ENCODE measurements at regions not wholly inside any gene's neighbourhood (a gene's known extent, or its start where the extent isn't known, plus 50 kb on each side); places are given as distances from the start of the nearest gene placed in this dataset.

- ATAC-seq (no peak), DNase-seq (no peak)
- CTCF ChIA-PET, result no interaction called here
- no peak overlapping the region for H3K27ac Mint-ChIP-seq
- H3K4me1 Mint-ChIP-seq, result no peaks in the 10 kb centered on the region
- no peaks in the 10 kb centered on the region for H3K36me3 Mint-ChIP-seq
- H3K4me3 Mint-ChIP-seq, result no peak overlapping the region
- peaks cover 25% of the 10 kb centered on the region for H3K27me3 Mint-ChIP-seq
- H3K9me3 Mint-ChIP-seq (ENCODE audit: low read depth), result no peaks in the 10 kb centered on the region
These were observed 52.5 kb upstream of the STAM2 start for GRCh38 chr2:152227969-152228592.

- DNase-seq, result no peak
- no peak for ATAC-seq
- peaks cover 11% of the 10 kb centered on the region for H3K27me3 Mint-ChIP-seq
- H3K4me1 Mint-ChIP-seq, result no peaks in the 10 kb centered on the region
- no peak overlapping the region for H3K27ac Mint-ChIP-seq
- no peak overlapping the region for H3K4me3 Mint-ChIP-seq
- no peaks in the 10 kb centered on the region for H3K9me3 Mint-ChIP-seq (ENCODE audit: low read depth)
- CTCF ChIA-PET, result no interaction called here
- no peaks in the 10 kb centered on the region for H3K36me3 Mint-ChIP-seq
These were observed 55.9 kb upstream of the STAM2 start for GRCh38 chr2:152231446-152231845.

- Mint-ChIP-seq H3K4me3 (no peak overlapping the region), H3K4me1 (no peaks in the 10 kb centered on the region), H3K27me3 (no peaks in the 10 kb centered on the region), H3K9me3 (ENCODE audit: low read depth) (no peaks in the 10 kb centered on the region), H3K36me3 (no peaks in the 10 kb centered on the region), H3K27ac (no peak overlapping the region)
- DNase-seq (no peak), ATAC-seq (no peak)
- CTCF ChIA-PET, result no interaction called here
These were observed 58.7 kb upstream of the STAM2 start for GRCh38 chr2:152234277-152234676.

DNA sequence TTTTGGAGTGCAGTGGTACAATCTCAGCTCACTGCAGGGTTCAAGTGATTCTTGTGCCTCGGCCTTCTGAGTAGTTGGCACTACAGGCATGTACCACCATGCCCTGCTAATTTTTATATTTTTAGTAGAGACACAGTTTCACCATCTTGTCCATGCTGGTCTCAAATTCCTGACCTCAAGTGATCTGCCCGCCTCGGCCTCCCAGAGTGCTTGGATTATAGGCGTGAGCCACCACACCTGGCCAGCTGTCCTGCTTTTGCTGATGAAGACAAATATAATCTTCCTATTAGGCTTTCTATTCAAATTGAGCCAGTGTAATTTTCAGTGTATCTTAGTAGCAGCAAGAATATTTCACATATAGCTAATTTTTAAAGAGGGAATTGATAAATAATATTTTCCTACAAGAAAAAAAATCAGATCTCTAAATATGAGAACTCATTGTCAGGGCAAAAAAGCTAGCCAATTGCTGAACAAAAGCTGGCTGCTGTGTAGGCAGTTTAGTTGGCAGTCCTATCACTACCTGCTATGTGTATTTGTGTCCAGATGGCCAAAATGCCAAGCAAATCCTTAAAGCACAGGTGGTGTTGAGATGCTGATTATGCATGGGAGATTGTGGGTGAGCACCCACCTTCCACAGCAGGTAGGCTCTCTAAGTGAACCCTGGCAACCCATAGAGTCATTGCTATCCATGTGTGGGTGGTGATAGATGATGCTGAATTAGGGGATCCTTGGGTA lies 60.8 kb upstream of the STAM2 start:
- ATAC-seq, result no peak
- no peaks in the 10 kb centered on the region for H3K36me3 Mint-ChIP-seq
- CTCF ChIA-PET, result no interaction called here
- peaks cover 2% of the 10 kb centered on the region for H3K27me3 Mint-ChIP-seq
- no peaks in the 10 kb centered on the region for H3K4me1 Mint-ChIP-seq
- H3K9me3 Mint-ChIP-seq (ENCODE audit: low read depth), result peaks cover 3% of the 10 kb centered on the region
- DNase-seq, result no peak
- no peak overlapping the region for H3K4me3 Mint-ChIP-seq
- no peak overlapping the region for H3K27ac Mint-ChIP-seq

DNA sequence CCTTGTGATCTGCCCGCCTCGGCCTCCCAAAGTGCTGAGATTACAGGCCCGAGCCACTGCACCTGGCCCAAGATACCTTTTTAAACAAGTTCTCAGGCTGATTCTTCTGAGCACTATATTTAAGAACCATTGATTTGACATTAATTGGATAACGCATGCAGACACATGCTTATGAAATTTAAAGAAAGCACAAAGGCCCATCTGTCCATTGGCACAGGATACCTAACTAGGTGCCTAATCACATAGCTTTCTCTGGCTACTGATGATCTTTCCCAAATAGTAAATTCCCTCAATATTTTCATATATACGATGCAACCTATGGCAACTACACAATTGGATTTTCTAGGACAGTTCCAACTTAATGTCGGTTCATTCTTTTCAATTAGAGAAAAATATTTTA lies 62.5 kb upstream of the STAM2 start:
- peaks cover 5% of the 10 kb centered on the region for H3K27me3 Mint-ChIP-seq
- ATAC-seq, result no peak
- H3K4me1 Mint-ChIP-seq, result no peaks in the 10 kb centered on the region
- CTCF ChIA-PET, result no interaction called here
- no peak for DNase-seq
- H3K27ac Mint-ChIP-seq, result no peak overlapping the region
- no peak overlapping the region for H3K4me3 Mint-ChIP-seq
- H3K9me3 Mint-ChIP-seq (ENCODE audit: low read depth), result peaks cover 3% of the 10 kb centered on the region
- no peaks in the 10 kb centered on the region for H3K36me3 Mint-ChIP-seq

DNA sequence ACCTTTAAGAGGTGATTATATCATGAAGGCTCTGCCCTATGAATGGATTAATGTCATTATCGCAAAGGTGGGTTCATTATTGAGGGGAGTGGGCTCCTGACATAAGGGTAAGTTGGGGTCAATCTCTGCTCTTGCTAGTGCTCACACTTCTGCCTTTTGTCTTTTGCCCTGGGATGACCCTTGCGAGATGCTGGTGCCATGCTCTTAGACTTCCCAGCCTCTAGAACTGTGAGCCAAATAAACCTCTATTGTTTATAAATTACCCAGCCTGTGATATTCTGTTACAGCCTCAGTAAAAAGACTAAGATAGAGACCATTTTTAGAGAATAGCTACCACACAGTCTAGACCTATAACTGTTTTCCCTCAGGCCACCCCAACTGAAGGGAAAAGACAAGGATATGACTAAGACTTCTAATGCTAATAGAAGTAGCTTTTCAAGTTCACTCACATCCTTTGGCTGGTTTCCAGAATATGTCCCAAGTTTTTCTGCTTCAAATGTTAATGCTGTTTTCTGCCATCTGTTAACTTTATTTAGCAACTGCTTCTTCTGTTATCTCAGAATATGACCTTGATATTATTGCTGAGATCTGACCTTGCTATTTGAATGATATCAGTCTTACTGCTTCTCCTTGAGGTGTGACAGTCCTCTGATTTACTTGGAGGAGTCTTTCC lies 65.1 kb upstream of the STAM2 start:
- no peak for DNase-seq
- no peak overlapping the region for H3K27ac Mint-ChIP-seq
- CTCF ChIA-PET, result no interaction called here
- H3K4me1 Mint-ChIP-seq, result no peaks in the 10 kb centered on the region
- H3K4me3 Mint-ChIP-seq, result no peak overlapping the region
- H3K27me3 Mint-ChIP-seq, result peaks cover 6% of the 10 kb centered on the region
- no peak for ATAC-seq
- H3K9me3 Mint-ChIP-seq (ENCODE audit: low read depth), result peaks cover 3% of the 10 kb centered on the region
- no peaks in the 10 kb centered on the region for H3K36me3 Mint-ChIP-seq

- CTCF ChIA-PET, result no interaction called here
- Mint-ChIP-seq H3K9me3 (ENCODE audit: low read depth) (peaks cover 3% of the 10 kb centered on the region), H3K4me1 (no peaks in the 10 kb centered on the region)
These were observed 66.6 kb upstream of the STAM2 start for GRCh38 chr2:152241948-152242729.

GRCh38 chr2:152242787-152243472 lies 67.4 kb upstream of the STAM2 start:
- DNase-seq (no peak), ATAC-seq (no peak)
- Mint-ChIP-seq H3K4me1 (no peaks in the 10 kb centered on the region), H3K27me3 (peaks cover 6% of the 10 kb centered on the region), H3K9me3 (ENCODE audit: low read depth) (peaks cover 3% of the 10 kb centered on the region), H3K27ac (no peak overlapping the region), H3K4me3 (no peak overlapping the region), H3K36me3 (no peaks in the 10 kb centered on the region)
- CTCF ChIA-PET, result no interaction called here

More at GRCh38 chr2:152241948-152242729, 66.6 kb upstream of the STAM2 start:
- Mint-ChIP-seq H3K27ac (no peak overlapping the region), H3K4me3 (no peak overlapping the region), H3K36me3 (no peaks in the 10 kb centered on the region), H3K27me3 (peaks cover 6% of the 10 kb centered on the region)
- no peak for DNase-seq
- no peak for ATAC-seq

DNA sequence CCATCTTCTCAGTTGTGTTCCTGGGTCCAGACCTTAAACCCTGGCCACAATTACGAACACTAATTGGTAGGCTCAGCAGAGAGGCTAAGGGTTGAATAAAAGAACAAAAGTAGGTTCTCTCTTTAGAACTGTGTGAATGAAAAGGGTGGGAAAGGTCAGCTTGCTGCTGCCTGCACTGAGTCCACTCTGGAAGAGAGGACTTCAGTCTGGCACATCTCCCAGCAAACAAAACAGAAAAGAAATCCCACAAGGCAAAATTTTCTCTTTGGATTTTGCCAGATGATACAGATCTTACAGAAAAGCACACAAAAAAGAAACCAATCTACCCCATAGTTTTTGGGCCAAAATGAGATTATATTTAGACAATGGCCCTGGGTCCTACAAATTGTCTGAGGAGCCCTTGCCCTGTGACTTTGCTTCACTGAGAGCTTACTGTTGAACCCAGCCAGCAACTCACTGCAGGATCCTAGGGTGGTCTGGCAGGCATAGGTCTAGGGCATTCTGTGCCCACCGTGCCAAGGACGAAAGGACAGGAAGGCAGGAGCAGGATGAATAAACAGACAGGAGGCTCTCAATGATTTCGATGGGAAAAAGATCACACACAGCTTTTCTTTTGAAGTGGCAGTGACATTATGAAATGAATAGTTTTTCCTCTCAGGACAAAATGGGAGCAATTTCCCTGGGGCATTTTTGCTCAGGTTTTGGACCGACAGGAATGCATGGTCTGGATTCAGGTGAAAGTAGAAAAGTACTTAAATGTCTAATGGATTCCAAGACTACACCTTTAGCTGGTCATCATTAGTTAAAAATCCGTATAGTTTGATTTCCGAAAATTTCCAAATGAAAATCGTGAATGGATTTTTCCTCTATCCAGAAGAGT lies 68.4 kb upstream of the STAM2 start:
- H3K9me3 Mint-ChIP-seq (ENCODE audit: low read depth), result peaks cover 3% of the 10 kb centered on the region
- no peak for DNase-seq
- H3K27me3 Mint-ChIP-seq, result peaks cover 6% of the 10 kb centered on the region
- no peak overlapping the region for H3K4me3 Mint-ChIP-seq
- no peaks in the 10 kb centered on the region for H3K4me1 Mint-ChIP-seq
- no peak overlapping the region for H3K27ac Mint-ChIP-seq
- no peaks in the 10 kb centered on the region for H3K36me3 Mint-ChIP-seq
- ATAC-seq, result no peak
- CTCF ChIA-PET, result no interaction called here

- DNase-seq (no peak), ATAC-seq (no peak)
- no peaks in the 10 kb centered on the region for H3K9me3 Mint-ChIP-seq (ENCODE audit: low read depth)
- H3K36me3 Mint-ChIP-seq, result no peaks in the 10 kb centered on the region
- no peak overlapping the region for H3K27ac Mint-ChIP-seq
- H3K4me3 Mint-ChIP-seq, result no peak overlapping the region
- peaks cover 6% of the 10 kb centered on the region for H3K27me3 Mint-ChIP-seq
- H3K4me1 Mint-ChIP-seq, result no peaks in the 10 kb centered on the region
- CTCF ChIA-PET, result no interaction called here
These were observed 70.1 kb upstream of the STAM2 start for GRCh38 chr2:152245653-152246052.

DNA sequence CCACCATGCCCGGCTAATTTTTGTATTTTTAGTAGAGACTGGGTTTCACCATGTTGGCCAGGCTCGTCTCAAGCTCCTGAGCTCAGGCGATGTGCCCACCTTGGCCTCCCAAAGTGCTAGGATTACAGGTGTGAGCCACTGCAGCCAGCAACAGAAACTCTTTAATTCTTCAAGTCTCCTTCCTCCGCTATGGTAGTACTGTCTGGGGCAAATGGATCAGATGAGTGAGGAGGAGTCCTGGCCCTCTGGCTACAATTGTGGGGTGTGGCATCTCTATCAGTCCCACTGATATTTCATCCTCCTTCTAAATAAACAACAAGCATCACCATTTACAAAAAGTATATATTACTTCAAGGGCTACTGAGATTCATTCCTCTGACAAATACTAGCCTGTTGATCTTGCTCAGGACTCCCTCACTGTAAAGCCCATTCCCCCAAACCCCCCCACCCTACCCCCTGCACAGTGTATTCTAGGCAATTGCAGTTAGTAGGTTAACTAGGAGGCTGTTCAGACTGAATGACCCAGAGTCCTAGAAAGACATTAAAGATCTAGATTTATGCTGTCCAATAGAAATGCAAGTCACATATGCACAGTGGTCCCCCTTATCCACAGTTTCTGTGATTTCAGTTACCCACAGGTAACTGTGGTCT lies 71.2 kb upstream of the STAM2 start:
- H3K4me1 Mint-ChIP-seq, result no peaks in the 10 kb centered on the region
- no peaks in the 10 kb centered on the region for H3K9me3 Mint-ChIP-seq (ENCODE audit: low read depth)

DNA sequence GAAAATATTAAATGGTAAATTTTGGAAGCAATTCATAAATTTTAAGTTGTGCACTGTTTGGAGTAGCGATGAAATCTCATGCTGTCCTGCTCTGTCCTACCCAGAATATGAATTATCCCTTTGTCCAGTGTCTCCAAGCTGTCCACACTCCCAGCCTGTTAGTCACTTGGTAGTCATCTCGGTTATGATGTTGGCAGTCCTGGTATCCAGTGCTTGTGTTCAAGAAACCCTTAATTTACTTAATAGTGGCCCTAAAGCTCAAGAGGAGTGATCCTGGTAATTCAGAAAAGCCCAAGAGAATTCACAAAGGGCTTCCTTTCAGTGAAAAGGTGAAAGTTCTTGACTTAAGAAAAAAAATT lies 71.8 kb upstream of the STAM2 start:
- ATAC-seq (no peak), DNase-seq (no peak)
- no peak overlapping the region for H3K4me3 Mint-ChIP-seq
- no peaks in the 10 kb centered on the region for H3K36me3 Mint-ChIP-seq
- H3K4me1 Mint-ChIP-seq, result no peaks in the 10 kb centered on the region
- H3K9me3 Mint-ChIP-seq (ENCODE audit: low read depth), result no peaks in the 10 kb centered on the region
- H3K27ac Mint-ChIP-seq, result no peak overlapping the region
- CTCF ChIA-PET, result no interaction called here
- H3K27me3 Mint-ChIP-seq, result peaks cover 4% of the 10 kb centered on the region

More for the DNA sequence above, 71.2 kb upstream of the STAM2 start:
- CTCF ChIA-PET, result no interaction called here
- Mint-ChIP-seq H3K27me3 (peaks cover 4% of the 10 kb centered on the region), H3K27ac (no peak overlapping the region), H3K4me3 (no peak overlapping the region), H3K36me3 (no peaks in the 10 kb centered on the region)
- DNase-seq (no peak), ATAC-seq (no peak)

Measured in activated CD8-positive, alpha-beta memory T cell treated with anti-CD3 and anti-CD28 coated beads, Interleukin-2, amount 10 ng/mL, durations not matched to agents 7 days and 5 days (primary cell).